ENCODE measurements at regions not wholly inside any gene's neighbourhood (a gene's known extent, or its start where the extent isn't known, plus 50 kb on each side); places are given as distances from the start of the nearest gene placed in this dataset.

GRCh38 chr13:79725841-79726240 is 244.9 kb downstream of the NDFIP2 start:
- H3K9ac ChIP-seq: no peak overlapping the region
- H3K4me2 ChIP-seq: no peak overlapping the region
- H2AFZ ChIP-seq (ENCODE audit: low read depth): no peak overlapping the region
- no peaks in the 10 kb centered on the region for H3K36me3 ChIP-seq (ENCODE audit: insufficient read depth)
- H3K79me2 ChIP-seq (ENCODE audit: insufficient read depth, low read depth): no peaks in the 10 kb centered on the region
- H3K27me3 ChIP-seq (ENCODE audit: insufficient read depth, low read depth): no peaks in the 10 kb centered on the region
- H3K4me1 ChIP-seq (ENCODE audit: low read depth, poor library complexity, severe bottlenecking): no peaks in the 10 kb centered on the region
- no peak overlapping the region for H3K27ac ChIP-seq
- no peak for TF ChIP-seq CTCF (conservative IDR thresholded peaks at IDR 0.05; ENCODE audit: low read depth, low read length)
- no peaks in the 10 kb centered on the region for H4K20me1 ChIP-seq (ENCODE audit: insufficient read depth)
- H3K4me3 ChIP-seq (IDR thresholded peaks at IDR 0.05; ENCODE audit: insufficient read depth, low read depth, low read length): no peak overlapping the region

GRCh38 chr13:79724348-79725103 is 243.6 kb downstream of the NDFIP2 start:
- Histone ChIP-seq H4K20me1 (ENCODE audit: insufficient read depth) (no peaks in the 10 kb centered on the region), H3K4me1 (ENCODE audit: low read depth, poor library complexity, severe bottlenecking) (no peaks in the 10 kb centered on the region), H3K27me3 (ENCODE audit: insufficient read depth, low read depth) (no peaks in the 10 kb centered on the region), H3K4me2 (no peak overlapping the region), H3K27ac (no peak overlapping the region), H2AFZ (ENCODE audit: low read depth) (no peak overlapping the region), H3K36me3 (ENCODE audit: insufficient read depth) (no peaks in the 10 kb centered on the region), H3K4me3 (IDR thresholded peaks at IDR 0.05; ENCODE audit: insufficient read depth, low read depth, low read length) (no peak overlapping the region), H3K79me2 (ENCODE audit: insufficient read depth, low read depth) (no peaks in the 10 kb centered on the region), H3K9ac (no peak overlapping the region)
- TF ChIP-seq CTCF (conservative IDR thresholded peaks at IDR 0.05; ENCODE audit: low read depth, low read length): no peak

- no peak overlapping the region for H3K27ac ChIP-seq
- H2AFZ ChIP-seq (ENCODE audit: low read depth): no peak overlapping the region
- H4K20me1 ChIP-seq (ENCODE audit: insufficient read depth): no peaks in the 10 kb centered on the region
- H3K4me2 ChIP-seq: no peak overlapping the region
- no peaks in the 10 kb centered on the region for H3K79me2 ChIP-seq (ENCODE audit: insufficient read depth, low read depth)
- H3K9ac ChIP-seq: no peak overlapping the region
- TF ChIP-seq CTCF (conservative IDR thresholded peaks at IDR 0.05; ENCODE audit: low read depth, low read length): no peak
- H3K36me3 ChIP-seq (ENCODE audit: insufficient read depth): no peaks in the 10 kb centered on the region
- H3K27me3 ChIP-seq (ENCODE audit: insufficient read depth, low read depth): no peaks in the 10 kb centered on the region
- no peaks in the 10 kb centered on the region for H3K4me1 ChIP-seq (ENCODE audit: low read depth, poor library complexity, severe bottlenecking)
- H3K4me3 ChIP-seq (IDR thresholded peaks at IDR 0.05; ENCODE audit: insufficient read depth, low read depth, low read length): no peak overlapping the region
These were observed 242.6 kb downstream of the NDFIP2 start for GRCh38 chr13:79723519-79724024.

GRCh38 chr13:79722885-79723445 is 242.0 kb downstream of the NDFIP2 start:
- H3K4me3 ChIP-seq (IDR thresholded peaks at IDR 0.05; ENCODE audit: insufficient read depth, low read depth, low read length): no peak overlapping the region
- H2AFZ ChIP-seq (ENCODE audit: low read depth): no peak overlapping the region
- no peaks in the 10 kb centered on the region for H3K27me3 ChIP-seq (ENCODE audit: insufficient read depth, low read depth)
- no peak overlapping the region for H3K27ac ChIP-seq
- no peak overlapping the region for H3K4me2 ChIP-seq
- no peaks in the 10 kb centered on the region for H3K36me3 ChIP-seq (ENCODE audit: insufficient read depth)
- no peaks in the 10 kb centered on the region for H3K79me2 ChIP-seq (ENCODE audit: insufficient read depth, low read depth)
- no peak for TF ChIP-seq CTCF (conservative IDR thresholded peaks at IDR 0.05; ENCODE audit: low read depth, low read length)
- H3K9ac ChIP-seq: no peak overlapping the region
- H4K20me1 ChIP-seq (ENCODE audit: insufficient read depth): no peaks in the 10 kb centered on the region
- H3K4me1 ChIP-seq (ENCODE audit: low read depth, poor library complexity, severe bottlenecking): no peaks in the 10 kb centered on the region
